GM21390 (cell line): ENCODE measurements at regions not wholly inside any gene's neighbourhood (a gene's known extent, or its start where the extent isn't known, plus 50 kb on each side); places are given as distances from the start of the nearest gene placed in this dataset.
"Not testable (repeated sequence)": the region's sequence is repeated elsewhere in the genome, so short reads cannot be mapped to it uniquely, and the experiment has no call there.

Source experiments
- ATAC-seq: cut with Tn5 transposase; IDR thresholded peaks from one replicate; pipeline ENCODE4 v1.9.1; 2021; ENCODE audit not compliant: unreplicated experiment

DNA sequence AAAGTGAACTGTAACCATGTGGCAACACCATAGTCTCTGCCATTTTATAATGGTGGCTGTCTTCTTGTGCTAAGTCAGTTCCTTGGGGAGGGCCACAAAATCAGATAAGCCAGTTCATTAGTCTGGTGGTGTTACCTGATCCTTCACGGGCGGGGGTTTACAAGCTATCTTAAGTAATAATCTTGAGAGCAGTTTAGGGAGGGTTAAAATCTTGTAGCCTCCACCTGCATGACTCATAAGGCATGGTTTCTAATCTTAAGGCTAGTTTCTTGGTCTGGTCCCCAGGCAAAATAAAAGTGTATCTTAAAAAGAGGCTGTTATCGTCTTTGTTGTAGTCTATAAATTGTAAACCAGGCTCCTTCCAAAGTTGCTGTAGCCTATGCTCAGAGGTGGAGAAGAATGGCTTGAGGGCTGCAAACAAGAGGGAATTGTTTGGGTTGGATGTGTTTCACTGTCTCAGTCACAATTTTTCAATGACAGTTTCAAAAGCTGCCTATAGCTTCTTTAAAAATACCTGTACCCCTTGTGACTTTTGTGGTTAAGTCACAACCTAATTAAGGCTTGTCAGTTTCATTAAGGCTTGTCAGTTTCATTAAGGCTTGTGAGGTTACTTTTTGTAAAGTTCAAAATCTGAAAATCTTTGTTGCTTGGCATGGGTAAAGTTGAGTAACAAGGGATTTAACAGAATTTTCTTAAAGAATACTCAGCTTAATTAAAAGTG is 135.7 kb downstream of the RPS4Y2 start:
- peak; percentile 90 for ATAC-seq

DNA sequence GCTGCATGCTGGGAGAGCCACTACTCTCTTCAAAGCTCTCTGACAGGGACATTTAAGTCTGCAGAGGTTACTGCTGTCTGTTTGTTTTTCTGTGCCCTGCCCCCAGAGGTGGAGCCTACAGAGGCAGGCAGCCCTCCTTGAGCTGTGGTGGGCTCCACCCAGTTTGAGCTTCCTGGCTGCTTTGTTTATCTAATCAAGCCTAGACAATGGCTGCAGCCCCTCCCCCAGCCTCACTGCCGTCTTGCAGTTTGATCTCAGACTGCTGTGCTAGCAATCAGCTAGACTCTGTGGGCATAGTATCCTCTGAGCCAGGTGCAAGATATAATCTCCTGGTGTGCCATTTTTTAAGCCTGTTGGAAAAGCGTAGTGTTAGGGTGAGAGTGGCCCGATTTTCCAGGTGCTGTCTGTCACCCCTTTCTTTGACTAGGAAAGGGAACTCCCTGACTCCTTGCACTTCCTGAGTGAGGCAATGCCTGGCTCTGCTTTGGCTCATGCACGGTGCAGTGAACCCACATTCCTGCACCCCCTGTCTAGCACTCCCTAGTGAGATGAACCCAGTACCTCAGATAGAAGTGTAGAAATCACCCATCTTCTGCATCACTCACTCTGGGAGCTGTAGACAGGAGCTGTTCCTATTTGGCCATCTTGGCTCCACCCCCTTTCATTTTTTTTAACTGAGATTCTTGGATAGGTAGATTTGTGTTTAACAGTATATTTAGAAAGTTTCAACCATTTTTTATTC is 169.6 kb downstream of the RPS4Y2 start:
- ATAC-seq: not testable (repeated sequence)

DNA sequence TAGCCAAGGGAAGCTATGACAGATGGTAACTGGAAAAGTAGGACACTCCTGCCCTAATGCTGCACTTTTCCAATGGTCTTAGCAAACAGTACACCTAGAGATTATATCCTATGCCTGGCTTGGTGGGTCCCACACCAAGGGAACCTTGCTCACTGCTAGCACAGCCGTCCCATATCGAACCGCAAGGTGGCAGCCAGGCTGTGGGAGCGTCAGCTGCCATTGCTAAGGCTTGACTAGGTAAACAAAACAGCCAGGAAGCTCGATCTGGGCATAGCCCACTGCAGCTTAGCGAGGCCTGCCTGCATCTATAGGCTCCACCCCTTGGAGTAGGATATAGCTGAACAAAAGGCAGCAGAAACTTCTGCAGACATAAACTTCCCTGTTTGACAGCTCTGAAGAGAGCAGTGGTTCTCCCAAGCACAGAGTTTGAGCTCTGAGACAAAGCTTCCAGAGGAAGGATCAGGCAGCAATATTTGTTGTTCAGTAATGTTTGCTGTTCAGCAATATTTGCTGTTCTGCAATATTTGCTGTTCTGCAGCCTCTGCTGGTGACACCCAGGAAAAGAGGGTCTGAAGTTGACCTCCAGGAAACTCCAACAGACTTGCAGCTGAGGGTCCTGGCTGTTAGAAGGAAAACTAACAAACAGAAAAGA is 173.9 kb downstream of the RPS4Y2 start:
- no peak for ATAC-seq

DNA sequence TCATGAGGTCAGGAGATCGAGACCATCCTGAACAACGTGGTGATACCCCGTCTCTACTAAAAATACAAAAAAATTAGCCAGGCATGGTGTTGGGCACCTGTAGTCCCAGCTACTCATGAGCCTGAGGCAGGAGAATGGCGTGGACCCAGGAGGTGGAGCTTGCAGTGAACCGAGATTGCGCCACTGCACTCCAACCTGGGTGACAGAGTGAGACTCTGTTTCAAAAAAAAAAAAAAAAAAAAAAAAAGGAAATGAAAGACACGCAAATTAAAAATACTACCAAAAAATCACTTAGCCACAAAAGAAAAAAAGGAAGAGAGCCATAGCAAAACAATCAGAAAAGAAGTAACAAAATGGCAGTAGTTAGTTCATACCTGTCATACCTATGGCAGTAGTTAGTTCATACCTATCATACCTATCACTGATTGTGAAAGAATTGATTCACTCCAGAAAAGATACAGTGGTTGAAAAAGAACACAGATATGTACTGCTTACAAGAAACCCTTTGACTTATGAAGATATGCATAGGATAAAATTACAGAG is 180.9 kb downstream of the RPS4Y2 start:
- not testable (repeated sequence) for ATAC-seq

DNA sequence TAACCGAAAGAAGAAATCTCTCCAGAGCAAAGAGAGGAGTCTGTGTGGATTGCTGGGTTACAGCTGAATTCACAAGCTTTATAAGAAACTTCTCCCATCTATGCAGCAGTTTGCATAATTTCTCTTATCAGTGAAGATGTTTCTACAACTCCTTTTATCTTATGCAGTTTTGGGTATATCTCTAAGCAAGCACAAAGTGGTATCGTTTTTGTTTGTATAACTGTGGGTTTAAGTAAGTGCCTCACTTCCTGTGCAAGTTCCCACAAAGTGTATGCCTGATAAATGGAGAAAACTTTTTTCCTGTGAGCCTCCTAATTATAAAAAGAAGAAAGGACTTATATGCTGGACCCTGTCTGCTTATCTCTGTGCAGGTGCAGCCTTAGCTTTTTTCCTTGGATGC is 205.6 kb downstream of the RPS4Y2 start:
- no peak for ATAC-seq

DNA sequence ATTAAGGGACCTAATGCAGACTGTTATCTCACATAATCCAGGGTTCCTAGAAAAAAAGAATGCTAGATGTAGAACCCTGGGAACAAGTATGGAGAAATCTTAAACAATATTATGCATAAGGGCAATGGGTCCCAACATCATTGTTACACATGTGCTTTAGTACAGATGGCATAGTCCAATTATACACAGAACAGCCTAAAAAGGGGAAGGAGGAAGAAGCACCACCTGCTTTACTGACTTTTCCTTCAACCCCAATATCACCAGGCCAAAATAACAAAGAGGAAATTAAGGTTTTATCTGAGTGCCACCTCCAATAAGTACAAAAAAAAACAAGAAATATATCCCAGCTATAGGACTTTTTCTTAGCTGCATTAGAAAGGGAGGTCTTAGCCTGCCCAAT is 211.9 kb downstream of the RPS4Y2 start:
- ATAC-seq: no peak

DNA sequence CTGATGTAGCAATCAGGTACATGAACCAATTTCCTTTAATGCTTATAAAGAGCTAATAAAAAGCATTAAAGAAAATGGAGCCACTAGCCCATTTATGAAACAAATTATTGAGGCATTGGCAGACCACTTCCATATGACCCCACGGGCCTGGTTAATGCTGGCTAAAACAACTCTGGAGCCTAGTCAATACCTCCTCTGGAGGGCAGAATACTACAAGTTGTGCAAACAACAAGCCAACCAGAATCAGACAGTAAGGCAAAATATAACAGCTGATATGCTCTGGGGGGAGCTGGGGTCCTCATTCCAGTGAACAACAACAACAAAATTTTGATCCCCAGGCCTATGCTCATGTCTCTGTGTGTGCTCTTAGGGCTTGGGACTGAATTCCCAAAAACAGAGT is 212.3 kb downstream of the RPS4Y2 start:
- no peak for ATAC-seq

DNA sequence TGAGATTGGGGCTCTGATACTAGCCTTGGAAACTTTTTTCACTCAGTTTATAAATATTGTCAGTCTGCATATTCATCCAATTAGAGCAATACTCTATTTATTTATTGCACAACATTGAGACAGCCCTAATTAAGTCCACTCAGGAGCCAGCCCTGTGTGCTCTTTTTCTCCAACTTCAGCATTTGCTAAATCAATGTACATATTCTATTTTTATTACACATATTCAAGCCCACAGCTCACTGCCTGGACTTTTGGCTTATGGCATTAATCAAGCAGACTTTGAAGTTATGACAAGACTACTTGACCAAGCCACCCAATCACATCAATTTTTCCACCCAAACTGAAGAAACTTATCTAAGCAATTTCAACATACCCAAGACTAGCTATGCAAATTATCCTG is 215.5 kb downstream of the RPS4Y2 start:
- no peak for ATAC-seq

DNA sequence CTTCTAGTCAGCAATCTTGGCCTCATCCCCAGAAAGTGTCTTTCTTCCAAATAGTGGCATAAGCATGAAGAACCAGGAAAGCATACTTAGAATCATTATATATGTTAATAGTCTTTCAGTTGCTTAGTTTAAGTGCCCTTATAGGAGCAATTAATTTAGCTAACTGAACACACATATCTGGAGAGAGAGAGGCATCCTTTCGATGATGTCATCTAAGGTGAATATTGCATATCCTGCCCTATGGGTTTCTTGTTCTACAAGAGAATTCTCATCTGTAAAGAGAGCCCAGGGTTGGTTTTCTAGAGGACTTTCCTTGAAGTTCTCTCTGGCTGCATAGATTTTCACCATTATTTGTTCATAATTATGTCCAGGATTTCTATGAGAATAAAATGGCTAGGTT is 230.1 kb downstream of the RPS4Y2 start:
- ATAC-seq: no peak

DNA sequence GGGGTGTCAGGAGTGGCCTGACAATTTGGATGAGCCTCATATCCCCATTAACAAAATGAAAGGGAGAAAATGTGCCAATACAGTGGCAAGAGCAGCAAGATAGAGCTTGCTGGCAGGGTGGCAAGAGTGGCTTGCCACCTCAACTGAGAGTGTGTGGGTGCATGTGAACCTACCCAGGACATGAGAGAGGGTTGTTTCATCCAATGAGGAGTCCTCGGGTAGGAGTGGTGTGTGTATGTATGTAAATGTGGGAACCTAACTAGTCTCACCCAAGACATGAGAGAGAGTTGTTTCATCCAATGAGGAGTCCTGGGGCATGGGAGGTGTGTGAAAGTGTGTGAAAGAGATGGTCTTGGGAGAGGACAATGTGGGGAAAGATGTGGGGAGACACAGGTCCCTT is 234.2 kb downstream of the RPS4Y2 start:
- ATAC-seq: no peak

DNA sequence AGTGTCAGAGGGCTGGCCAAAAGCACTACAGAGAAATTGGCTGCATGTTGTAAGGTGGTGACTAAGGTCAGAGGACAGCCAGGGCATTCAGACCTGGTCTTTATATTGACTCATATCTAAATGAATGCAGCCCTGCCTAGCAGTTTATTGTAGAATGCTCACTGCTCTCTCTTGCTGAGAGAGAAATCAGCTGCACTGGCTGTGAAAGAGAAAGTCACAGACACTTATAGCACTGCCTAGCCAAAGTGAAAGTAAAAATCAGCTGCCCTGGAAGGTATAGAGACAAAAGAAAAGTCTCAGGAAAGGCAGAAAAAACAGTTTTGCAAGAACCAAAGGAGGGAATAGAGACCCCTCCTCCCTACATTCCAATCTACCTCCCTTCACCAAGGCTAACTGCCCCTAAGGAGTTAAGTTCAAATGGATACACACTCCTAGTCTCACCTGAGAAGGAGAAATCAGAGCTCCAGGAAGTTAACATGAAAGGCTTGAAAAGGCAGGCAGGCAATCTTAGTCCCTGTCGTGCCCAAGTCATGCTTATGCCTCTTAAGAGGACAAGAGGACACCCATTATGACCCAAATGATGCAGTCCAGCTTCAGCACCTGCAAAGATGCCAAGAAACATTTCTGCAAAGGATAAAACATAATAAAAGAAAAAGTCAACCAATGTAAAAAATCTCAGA is 235.1 kb downstream of the RPS4Y2 start:
- ATAC-seq: peak; percentile 97

DNA sequence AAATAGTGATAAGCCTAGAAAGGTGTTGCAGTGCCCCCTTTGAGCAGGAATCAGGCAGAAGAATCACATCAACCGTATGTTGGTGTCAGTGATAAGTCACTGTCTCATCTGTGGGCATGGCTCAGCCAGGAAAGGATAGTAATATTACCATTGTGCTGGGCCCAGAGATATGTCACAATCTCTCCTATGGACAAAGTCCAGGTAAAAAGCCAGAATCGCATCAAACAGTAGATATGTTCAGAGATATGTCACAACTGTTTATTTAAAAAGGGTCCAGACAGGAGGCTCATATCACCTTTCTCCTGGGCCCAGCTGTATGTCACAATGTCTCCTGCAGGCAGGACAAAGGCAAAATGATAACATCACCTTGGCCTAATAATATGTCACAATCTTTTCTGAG is 241.4 kb downstream of the RPS4Y2 start:
- no peak for ATAC-seq

DNA sequence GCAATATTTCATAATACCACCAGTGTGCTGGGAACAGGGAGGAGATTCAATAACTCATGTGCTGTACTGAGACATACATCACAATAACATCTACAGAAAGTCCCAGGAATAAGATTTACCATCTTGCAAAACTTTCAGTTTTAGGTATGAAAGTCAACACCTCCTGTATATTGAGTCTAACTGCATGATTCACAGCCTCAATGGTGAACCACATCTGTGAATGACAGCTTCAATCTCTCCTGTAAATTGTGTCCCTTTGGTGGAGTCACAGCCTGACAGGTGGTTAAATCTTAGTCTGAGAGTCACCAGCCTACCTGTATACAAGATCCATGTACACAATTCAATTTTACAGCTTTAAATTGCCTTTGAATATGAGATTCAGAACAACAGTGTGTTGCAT is 242.1 kb downstream of the RPS4Y2 start:
- no peak for ATAC-seq

DNA sequence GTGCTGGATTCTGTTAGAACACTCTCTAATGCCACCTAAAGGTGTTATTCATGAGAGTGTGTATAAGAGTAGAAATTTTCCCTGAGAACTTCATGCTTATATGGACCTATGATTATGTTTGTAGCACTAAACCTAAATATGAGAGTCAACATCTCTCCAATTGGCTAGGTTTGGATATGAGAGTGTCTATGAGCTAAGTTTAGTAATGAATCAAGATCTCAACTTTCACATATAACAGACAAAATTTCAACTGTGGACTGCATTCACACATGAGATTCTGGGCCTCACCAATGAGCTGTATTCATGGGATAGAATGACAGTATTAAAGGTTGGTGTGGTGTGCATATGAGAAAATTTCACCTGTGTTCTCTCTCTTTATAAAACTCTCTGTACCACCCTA is 242.6 kb downstream of the RPS4Y2 start:
- no peak for ATAC-seq

DNA sequence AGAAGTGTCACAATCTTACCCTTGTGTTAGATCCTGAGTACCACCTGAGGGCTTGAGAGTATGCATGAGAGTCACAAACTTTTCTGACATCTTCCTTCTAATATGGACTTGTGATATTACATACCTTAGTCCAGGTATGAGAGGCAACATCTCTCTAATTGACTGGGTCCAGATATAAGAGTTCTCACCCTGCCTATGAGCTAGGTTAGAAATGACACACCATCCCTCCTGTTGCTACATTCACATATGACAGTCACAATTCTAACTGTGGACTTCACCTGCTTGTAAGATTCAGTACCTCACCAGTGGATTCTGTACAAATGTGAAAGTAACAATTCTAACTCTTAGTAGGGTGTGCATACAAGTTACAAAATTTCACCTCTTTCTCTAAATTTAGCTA is 245.2 kb downstream of the RPS4Y2 start:
- ATAC-seq: no peak

DNA sequence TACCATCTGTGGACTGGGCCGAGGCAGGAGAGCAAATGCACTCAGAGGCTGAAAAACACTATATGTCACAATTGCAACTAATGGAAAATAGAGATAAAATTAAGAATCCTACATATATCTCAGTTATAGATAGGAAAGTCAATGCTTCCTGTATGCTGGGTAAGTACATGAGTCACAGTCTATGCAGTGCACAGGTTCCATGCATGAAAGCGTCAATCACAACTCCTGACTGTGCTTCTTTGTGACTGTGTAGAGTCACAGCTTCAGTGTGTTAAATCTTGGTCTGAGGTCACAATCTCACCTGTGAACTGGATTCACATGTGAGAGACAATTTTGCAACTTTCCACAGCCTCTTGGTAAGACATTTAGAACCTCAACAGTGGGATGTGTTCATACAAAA is 247.2 kb downstream of the RPS4Y2 start:
- ATAC-seq: no peak

DNA sequence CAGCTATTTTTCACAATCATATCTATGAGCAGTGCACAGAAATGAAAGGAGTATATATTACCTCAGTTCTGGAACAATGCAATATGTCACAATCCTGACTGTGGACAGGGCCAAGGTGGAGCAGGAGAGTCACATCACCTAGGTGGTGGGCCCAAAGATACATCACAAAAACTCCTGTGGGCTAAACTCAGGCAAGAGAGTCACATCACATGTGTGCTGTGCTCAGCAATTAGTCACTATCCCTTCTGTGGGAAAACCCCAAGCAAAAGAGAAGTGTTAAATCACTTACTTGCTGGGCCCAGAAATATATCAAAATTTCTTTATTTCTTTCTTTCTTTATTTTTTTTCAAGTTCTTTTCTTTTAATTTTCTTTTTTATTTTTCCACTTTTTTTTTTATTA is 249.6 kb downstream of the RPS4Y2 start:
- no peak for ATAC-seq

DNA sequence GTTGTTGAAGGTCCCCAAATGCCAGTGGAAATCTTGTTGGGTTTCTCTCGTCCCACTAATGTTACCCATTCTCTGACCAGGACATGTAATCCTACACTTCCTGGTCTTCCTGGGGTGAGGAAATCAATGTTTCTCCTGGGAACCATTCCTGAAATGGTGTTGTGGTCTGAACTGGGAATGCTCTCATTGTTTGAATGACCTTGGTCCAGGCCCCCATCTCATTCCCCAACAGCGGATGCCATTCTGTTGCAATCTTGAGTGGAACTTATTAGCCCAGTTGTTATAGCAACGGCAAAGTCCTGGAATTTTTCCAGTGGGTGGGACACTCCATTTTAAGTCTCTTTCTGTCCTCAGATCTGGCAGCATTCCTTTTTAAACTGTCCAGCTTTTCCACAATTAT is 265.9 kb downstream of the RPS4Y2 start:
- no peak for ATAC-seq

DNA sequence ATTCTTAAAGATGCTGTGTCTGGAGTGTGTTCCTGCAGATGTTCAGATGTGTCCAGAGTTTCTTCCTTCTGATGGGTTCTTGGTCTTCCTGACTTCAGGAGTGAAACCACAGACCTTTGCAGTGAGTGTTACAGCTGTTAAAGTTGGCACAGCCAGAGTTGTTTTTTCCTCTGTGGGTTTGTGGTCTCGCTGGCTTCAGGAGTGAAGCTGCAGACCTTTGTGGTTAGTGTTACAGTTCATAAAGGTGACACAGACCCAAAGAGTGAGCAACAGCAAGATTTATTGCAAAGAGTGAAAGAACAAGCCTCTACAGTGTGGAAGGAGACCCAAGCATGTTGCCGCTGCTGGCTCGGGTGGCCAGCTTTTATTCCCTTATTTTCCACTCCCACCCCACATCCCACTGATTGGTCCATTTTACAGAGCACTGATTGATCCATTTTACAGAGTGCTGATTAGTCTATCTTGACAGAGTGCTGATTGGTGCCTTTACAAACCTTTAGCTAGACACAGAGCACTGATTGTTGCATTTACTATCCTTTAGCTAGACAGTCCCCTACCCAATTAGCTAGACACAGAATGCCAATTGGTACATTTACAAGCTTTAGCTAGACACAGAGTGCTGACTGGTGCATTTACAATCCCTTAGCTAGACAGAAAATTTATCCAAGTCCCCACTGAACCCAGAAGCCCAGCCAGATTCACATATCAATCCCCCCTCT is 266.6 kb downstream of the RPS4Y2 start:
- no peak for ATAC-seq

DNA sequence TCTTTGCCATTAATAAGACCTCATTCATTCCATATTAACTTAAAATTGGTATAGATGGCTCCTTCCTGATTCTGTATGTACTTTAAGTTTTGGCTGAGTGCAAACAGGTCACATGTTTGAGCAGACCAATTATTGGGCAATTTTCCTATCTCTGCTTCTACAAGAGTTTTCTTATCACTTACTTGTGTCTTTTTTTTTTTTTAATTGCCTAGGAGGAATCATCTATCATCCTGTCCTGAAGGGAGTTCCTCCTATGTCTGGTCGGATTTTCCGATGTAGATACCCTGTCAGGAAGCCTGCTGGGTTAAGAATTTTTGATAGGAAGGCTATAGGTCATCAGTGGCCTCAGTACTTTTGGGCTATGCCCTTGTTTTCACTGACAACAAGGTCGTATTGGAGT is 268.0 kb downstream of the RPS4Y2 start:
- no peak for ATAC-seq

DNA sequence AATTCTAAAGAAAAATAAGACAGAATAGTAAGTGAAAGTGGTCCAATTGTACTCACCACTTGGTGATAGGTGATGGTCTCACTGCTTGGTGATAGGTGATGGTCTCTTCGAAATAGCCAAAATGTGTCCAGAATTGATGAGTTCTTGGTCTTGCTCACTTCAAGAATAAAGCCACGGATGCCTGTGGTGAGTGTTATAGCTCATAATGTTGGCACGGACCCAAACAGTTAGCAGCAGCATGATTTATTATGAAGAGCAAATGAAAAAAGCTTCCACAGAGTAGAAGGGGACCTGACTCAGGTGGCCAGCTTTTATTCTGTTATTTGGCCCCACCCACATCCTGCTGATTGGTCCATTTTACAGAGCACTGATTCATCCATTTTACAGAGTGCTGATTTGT is 272.6 kb downstream of the RPS4Y2 start:
- ATAC-seq: no peak
